ENCODE measurements at regions not wholly inside any gene's neighbourhood (a gene's known extent, or its start where the extent isn't known, plus 50 kb on each side); places are given as distances from the start of the nearest gene placed in this dataset.

- TF ChIP-seq, protein P1, sequence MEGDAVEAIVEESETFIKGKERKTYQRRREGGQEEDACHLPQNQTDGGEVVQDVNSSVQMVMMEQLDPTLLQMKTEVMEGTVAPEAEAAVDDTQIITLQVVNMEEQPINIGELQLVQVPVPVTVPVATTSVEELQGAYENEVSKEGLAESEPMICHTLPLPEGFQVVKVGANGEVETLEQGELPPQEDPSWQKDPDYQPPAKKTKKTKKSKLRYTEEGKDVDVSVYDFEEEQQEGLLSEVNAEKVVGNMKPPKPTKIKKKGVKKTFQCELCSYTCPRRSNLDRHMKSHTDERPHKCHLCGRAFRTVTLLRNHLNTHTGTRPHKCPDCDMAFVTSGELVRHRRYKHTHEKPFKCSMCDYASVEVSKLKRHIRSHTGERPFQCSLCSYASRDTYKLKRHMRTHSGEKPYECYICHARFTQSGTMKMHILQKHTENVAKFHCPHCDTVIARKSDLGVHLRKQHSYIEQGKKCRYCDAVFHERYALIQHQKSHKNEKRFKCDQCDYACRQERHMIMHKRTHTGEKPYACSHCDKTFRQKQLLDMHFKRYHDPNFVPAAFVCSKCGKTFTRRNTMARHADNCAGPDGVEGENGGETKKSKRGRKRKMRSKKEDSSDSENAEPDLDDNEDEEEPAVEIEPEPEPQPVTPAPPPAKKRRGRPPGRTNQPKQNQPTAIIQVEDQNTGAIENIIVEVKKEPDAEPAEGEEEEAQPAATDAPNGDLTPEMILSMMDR (IDR thresholded peaks at IDR 0.05; ENCODE audit: low read depth, low read length, poor library complexity, severe bottlenecking) = no peak
- TF ChIP-seq EZH2phosphoT487 (IDR thresholded peaks at IDR 0.05; ENCODE audit: borderline replicate concordance, low read length) = no peak
These were observed 609.9 kb downstream of the ACTL7B start for GRCh38 chr9:108245901-108246300.
